Endometrial microvascular endothelial cells (primary cell): ENCODE measurements at regions not wholly inside any gene's neighbourhood (a gene's known extent, or its start where the extent isn't known, plus 50 kb on each side); places are given as distances from the start of the nearest gene placed in this dataset.

Experiments used
- in situ Hi-C: cut with HindIII; loops from 2 replicates; pipeline ENCODE4 v1.10.0; 2017; ENCODE audit warnings: low sequenced_read_pairs, low pct_unique_long_range_greater_than_20kb; ENCODE audit errors: inconsistent ontology term

GRCh38 chr3:41029356-41029755 is 169.9 kb upstream of the CTNNB1 start:
- in situ Hi-C loops, result no loop called here

GRCh38 chr3:41030220-41030619 is 169.1 kb upstream of the CTNNB1 start:
- in situ Hi-C loops, result no loop called here

GRCh38 chr3:41031401-41031800 is 167.9 kb upstream of the CTNNB1 start:
- in situ Hi-C loops, result no loop called here

- in situ Hi-C loops, result no loop called here
Observed at GRCh38 chr3:41033956-41034519, 165.3 kb upstream of the CTNNB1 start.

GRCh38 chr3:41035456-41036022 is 163.8 kb upstream of the CTNNB1 start:
- in situ Hi-C loops, result no loop called here

- in situ Hi-C loops, result no loop called here
Observed at GRCh38 chr3:41037651-41038334, 161.5 kb upstream of the CTNNB1 start.

- in situ Hi-C loops, result no loop called here
Observed at GRCh38 chr3:41040256-41040655, 159.0 kb upstream of the CTNNB1 start.

- in situ Hi-C loops, result no loop called here
Observed at GRCh38 chr3:41041462-41041861, 157.8 kb upstream of the CTNNB1 start.

GRCh38 chr3:41041899-41042298 is 157.4 kb upstream of the CTNNB1 start:
- in situ Hi-C loops, result no loop called here

- in situ Hi-C loops, result no loop called here
Observed at GRCh38 chr3:41044523-41044922, 154.8 kb upstream of the CTNNB1 start.

GRCh38 chr3:41045491-41045890 is 153.8 kb upstream of the CTNNB1 start:
- in situ Hi-C loops, result no loop called here

- in situ Hi-C loops, result no loop called here
Observed at GRCh38 chr3:41050144-41050543, 149.2 kb upstream of the CTNNB1 start.

GRCh38 chr3:41053220-41053619 is 146.1 kb upstream of the CTNNB1 start:
- in situ Hi-C loops, result no loop called here

GRCh38 chr3:41060106-41060505 is 139.2 kb upstream of the CTNNB1 start:
- in situ Hi-C loops, result no loop called here

GRCh38 chr3:41064070-41064469 is 135.2 kb upstream of the CTNNB1 start:
- in situ Hi-C loops, result no loop called here

GRCh38 chr3:41064526-41064925 is 134.8 kb upstream of the CTNNB1 start:
- in situ Hi-C loops, result no loop called here

- in situ Hi-C loops, result no loop called here
Observed at GRCh38 chr3:41065340-41065739, 134.0 kb upstream of the CTNNB1 start.

GRCh38 chr3:41073190-41073589 is 126.1 kb upstream of the CTNNB1 start:
- in situ Hi-C loops, result no loop called here

GRCh38 chr3:41075975-41076374 is 123.3 kb upstream of the CTNNB1 start:
- in situ Hi-C loops, result no loop called here

- in situ Hi-C loops, result no loop called here
Observed at GRCh38 chr3:41076399-41076798, 122.9 kb upstream of the CTNNB1 start.

- in situ Hi-C loops, result no loop called here
Observed at GRCh38 chr3:41080141-41080540, 119.2 kb upstream of the CTNNB1 start.
